Mesendoderm (in vitro differentiated cells): ENCODE measurements at regions not wholly inside any gene's neighbourhood (a gene's known extent, or its start where the extent isn't known, plus 50 kb on each side); places are given as distances from the start of the nearest gene placed in this dataset.
"Not testable (repeated sequence)": the region's sequence is repeated elsewhere in the genome, so short reads cannot be mapped to it uniquely, and the experiment has no call there.

Experiments
- DNase-seq: peaks from one replicate; pipeline ENCODE4 v3.0.0; 2013
- H2AK5ac ChIP-seq: 2 replicates; pipeline ENCODE4 v1.6.1; 2013; ENCODE audit warnings: low read length, inconsistent platforms
- H2BK120ac ChIP-seq: 2 replicates; pipeline ENCODE4 v1.6.1; 2013; ENCODE audit warnings: low read depth, mild to moderate bottlenecking, low read length, moderate library complexity, mixed read lengths
- H2BK15ac ChIP-seq: replicated peaks from 2 replicates; pipeline ENCODE4 v1.6.1; 2013; ENCODE audit warnings: low read depth, mild to moderate bottlenecking, moderate library complexity
- H2BK5ac ChIP-seq: 2 replicates; pipeline ENCODE4 v1.6.1; 2013; ENCODE audit warnings: low read length, inconsistent platforms
- H3K18ac ChIP-seq: 2 replicates; pipeline ENCODE4 v1.6.1; 2013; ENCODE audit warnings: mild to moderate bottlenecking, low read length, mixed read lengths
- H3K23ac ChIP-seq: one replicate; pipeline ENCODE4 v1.6.1; 2013; ENCODE audit warnings: low read length
- H3K27ac ChIP-seq: 2 replicates; pipeline ENCODE4 v1.5.1; 2013; ENCODE audit warnings: low read depth, mild to moderate bottlenecking, inconsistent platforms, low read length, moderate library complexity
- H3K27me3 ChIP-seq: 2 replicates; pipeline ENCODE4 v1.6.1; 2013; ENCODE audit warnings: low read length, control low read depth, mild to moderate bottlenecking, inconsistent platforms; ENCODE audit not compliant: insufficient read depth, poor library complexity
- H3K36me3 ChIP-seq: 2 replicates; pipeline ENCODE4 v1.6.1; 2013; ENCODE audit warnings: low read length, inconsistent platforms; ENCODE audit not compliant: control insufficient read depth, insufficient read depth
- H3K4ac ChIP-seq: one replicate; pipeline ENCODE4 v1.6.1; 2013; ENCODE audit warnings: low read depth, mild to moderate bottlenecking, low read length, moderate library complexity
- H3K4me1 ChIP-seq: 2 replicates; pipeline ENCODE4 v1.6.1; 2013; ENCODE audit warnings: low read depth, low read length, inconsistent platforms; ENCODE audit not compliant: control insufficient read depth
- H3K4me2 ChIP-seq: 2 replicates; pipeline ENCODE4 v1.6.1; 2013; ENCODE audit warnings: low read length
- H3K4me3 ChIP-seq: 2 replicates; pipeline ENCODE4 v1.5.1; 2013; ENCODE audit warnings: mild to moderate bottlenecking, low read length
- H3K56ac ChIP-seq: one replicate; pipeline ENCODE4 v1.6.1; 2013; ENCODE audit warnings: low read length
- H3K79me1 ChIP-seq: 2 replicates; pipeline ENCODE4 v1.6.1; 2013; ENCODE audit warnings: low read length, inconsistent platforms
- H3K79me2 ChIP-seq: 2 replicates; pipeline ENCODE4 v1.6.1; 2013; ENCODE audit warnings: mild to moderate bottlenecking, low read length; ENCODE audit not compliant: control insufficient read depth, insufficient read depth
- H3K9ac ChIP-seq: 2 replicates; pipeline ENCODE4 v1.6.1; 2013; ENCODE audit warnings: low read length, inconsistent platforms
- H4K5ac ChIP-seq: one replicate; pipeline ENCODE4 v1.6.1; 2013; ENCODE audit warnings: low read length
- H4K8ac ChIP-seq: one replicate; pipeline ENCODE4 v1.6.1; 2013; ENCODE audit warnings: low read depth, mild to moderate bottlenecking, control low read depth, low read length, moderate library complexity
- WGBS: extraction: QIAGEN DNeasy Blood & Tissue Kit; methylation state at CpG from one replicate; pipeline ENCODE4 v1.1.7; 2013; ENCODE audit warnings: low lambda C conversion rate, missing lambda C conversion rate; ENCODE audit not compliant: insufficient coverage; ENCODE audit errors: extremely low coverage; 5-methylcytosine and 5-hydroxymethylcytosine counted together

- Histone ChIP-seq H2BK5ac (no peak overlapping the region), H3K4me1 (no peaks in the 10 kb centered on the region), H2BK120ac (no peak overlapping the region), H3K79me2 (no peaks in the 10 kb centered on the region), H3K56ac (no peak overlapping the region), H4K5ac (no peak overlapping the region), H2AK5ac (no peak overlapping the region), H3K4me3 (no peak overlapping the region), H3K79me1 (no peaks in the 10 kb centered on the region), H4K8ac (no peak overlapping the region), H3K23ac (no peak overlapping the region), H3K36me3 (no peaks in the 10 kb centered on the region), H3K9ac (no peak overlapping the region), H3K4ac (no peak overlapping the region), H3K4me2 (no peak overlapping the region), H2BK15ac (no peak overlapping the region), H3K27ac (no peak overlapping the region), H3K18ac (no peak overlapping the region), H3K27me3 (no peaks in the 10 kb centered on the region)
- peak; percentile 64 for DNase-seq
- WGBS: no CpG with 5 or more reads among the region's 4 CpGs
Observed at GRCh38 chr3:181327349-181327748, 337.8 kb upstream of the DNAJC19 start.

- no peak overlapping the region for H4K5ac ChIP-seq
- no peak overlapping the region for H3K18ac ChIP-seq
- H3K36me3 ChIP-seq: no peaks in the 10 kb centered on the region
- H2BK15ac ChIP-seq: no peak overlapping the region
- H3K4me3 ChIP-seq: no peak overlapping the region
- DNase-seq: peak; percentile 47
- H2AK5ac ChIP-seq: no peak overlapping the region
- H3K4me2 ChIP-seq: no peak overlapping the region
- H3K79me2 ChIP-seq: no peaks in the 10 kb centered on the region
- WGBS: no CpG with 5 or more reads among the region's 3 CpGs
- H4K8ac ChIP-seq: no peak overlapping the region
- no peaks in the 10 kb centered on the region for H3K79me1 ChIP-seq
- H3K4me1 ChIP-seq: no peaks in the 10 kb centered on the region
- no peak overlapping the region for H3K9ac ChIP-seq
- H3K27ac ChIP-seq: no peak overlapping the region
- no peak overlapping the region for H3K4ac ChIP-seq
- H2BK120ac ChIP-seq: no peak overlapping the region
- H3K23ac ChIP-seq: no peak overlapping the region
- no peak overlapping the region for H3K56ac ChIP-seq
- H2BK5ac ChIP-seq: no peak overlapping the region
- H3K27me3 ChIP-seq: no peaks in the 10 kb centered on the region
Observed at GRCh38 chr3:181326637-181327223, 337.2 kb upstream of the DNAJC19 start.

GRCh38 chr3:181324516-181324915 lies 335.0 kb upstream of the DNAJC19 start:
- H2BK120ac ChIP-seq, H3K36me3 ChIP-seq, H3K27ac ChIP-seq, H3K56ac ChIP-seq, H4K5ac ChIP-seq, H3K4me1 ChIP-seq, H2BK5ac ChIP-seq, H4K8ac ChIP-seq, H3K4me2 ChIP-seq, H3K4ac ChIP-seq, H2AK5ac ChIP-seq, H3K4me3 ChIP-seq, H3K27me3 ChIP-seq, H3K23ac ChIP-seq, H3K9ac ChIP-seq, H3K79me2 ChIP-seq, H3K18ac ChIP-seq, H2BK15ac ChIP-seq, H3K79me1 ChIP-seq: not testable (repeated sequence)
- no CpG with 5 or more reads among the region's 5 CpGs for WGBS
- DNase-seq: peak; percentile 31

- Histone ChIP-seq H3K79me2 (no peaks in the 10 kb centered on the region), H3K18ac (no peak overlapping the region), H2BK15ac (no peak overlapping the region), H3K79me1 (no peaks in the 10 kb centered on the region), H3K36me3 (no peaks in the 10 kb centered on the region), H2AK5ac (no peak overlapping the region), H3K4me1 (no peaks in the 10 kb centered on the region), H4K5ac (no peak overlapping the region), H3K4ac (no peak overlapping the region), H3K27ac (no peak overlapping the region), H3K27me3 (no peaks in the 10 kb centered on the region), H3K4me3 (no peak overlapping the region), H3K4me2 (no peak overlapping the region), H2BK120ac (no peak overlapping the region), H3K56ac (no peak overlapping the region), H3K23ac (no peak overlapping the region), H3K9ac (no peak overlapping the region), H2BK5ac (no peak overlapping the region), H4K8ac (no peak overlapping the region)
- no peak for DNase-seq
Observed at GRCh38 chr3:181318321-181318720, 328.8 kb upstream of the DNAJC19 start.

DNA sequence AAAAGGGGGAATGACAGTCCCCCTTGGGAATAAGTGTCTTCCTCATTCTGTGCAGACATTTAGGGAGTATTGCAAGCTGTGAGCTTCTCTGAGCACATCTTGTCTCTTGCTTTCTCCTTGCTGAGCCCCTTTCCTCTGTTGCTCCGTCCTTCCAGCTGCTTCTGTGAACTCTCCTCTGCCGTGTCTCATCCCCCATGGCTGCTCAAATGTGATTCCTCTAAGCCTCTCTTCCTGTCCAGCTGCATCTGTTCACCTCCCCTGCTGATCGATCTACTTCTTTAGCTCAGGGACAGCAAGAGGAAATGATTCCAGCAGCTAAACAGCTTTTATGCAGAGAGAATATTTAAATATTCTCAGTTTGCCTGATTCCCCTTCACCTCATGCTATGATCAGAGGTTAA lies 328.0 kb upstream of the DNAJC19 start:
- H3K36me3 ChIP-seq: no peaks in the 10 kb centered on the region
- no peak overlapping the region for H3K4ac ChIP-seq
- H3K9ac ChIP-seq: no peak overlapping the region
- no peak overlapping the region for H2AK5ac ChIP-seq
- no peak overlapping the region for H3K56ac ChIP-seq
- H4K8ac ChIP-seq: no peak overlapping the region
- no peaks in the 10 kb centered on the region for H3K27me3 ChIP-seq
- H3K23ac ChIP-seq: no peak overlapping the region
- no peak overlapping the region for H2BK15ac ChIP-seq
- H4K5ac ChIP-seq: no peak overlapping the region
- no peak overlapping the region for H3K4me3 ChIP-seq
- no peak overlapping the region for H3K18ac ChIP-seq
- no peaks in the 10 kb centered on the region for H3K4me1 ChIP-seq
- no peak overlapping the region for H2BK120ac ChIP-seq
- no peak overlapping the region for H3K4me2 ChIP-seq
- no CpG with 5 or more reads among the region's 3 CpGs for WGBS
- no peaks in the 10 kb centered on the region for H3K79me2 ChIP-seq
- H3K27ac ChIP-seq: no peak overlapping the region
- no peak overlapping the region for H2BK5ac ChIP-seq
- no peaks in the 10 kb centered on the region for H3K79me1 ChIP-seq
- no peak for DNase-seq

DNA sequence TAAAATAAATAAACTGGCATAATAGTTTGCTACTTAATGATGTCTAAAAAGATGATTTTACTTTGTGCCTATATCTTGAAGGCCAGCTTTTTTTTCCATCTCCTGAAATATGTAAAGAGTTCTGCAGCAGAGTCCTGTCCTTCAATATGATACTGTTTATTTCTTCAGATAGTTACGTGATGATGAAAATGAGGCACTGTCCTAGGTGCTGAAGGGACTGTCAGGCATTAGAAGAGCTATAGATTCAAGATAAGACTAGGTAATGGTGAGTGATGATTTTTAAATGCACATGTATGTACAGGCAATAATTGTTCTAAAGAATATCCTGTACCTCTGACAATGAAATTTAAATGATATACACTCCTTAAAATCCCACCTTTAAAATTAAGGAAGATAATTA lies 326.9 kb upstream of the DNAJC19 start:
- H3K9ac ChIP-seq: no peak overlapping the region
- H2BK5ac ChIP-seq: no peak overlapping the region
- H2AK5ac ChIP-seq: no peak overlapping the region
- H3K36me3 ChIP-seq: no peaks in the 10 kb centered on the region
- no peaks in the 10 kb centered on the region for H3K27me3 ChIP-seq
- H3K27ac ChIP-seq: no peak overlapping the region
- H3K4me2 ChIP-seq: no peak overlapping the region
- H3K4me3 ChIP-seq: no peak overlapping the region
- H4K5ac ChIP-seq: no peak overlapping the region
- no CpG with 5 or more reads among the region's 1 CpG for WGBS
- no peaks in the 10 kb centered on the region for H3K79me1 ChIP-seq
- H3K18ac ChIP-seq: no peak overlapping the region
- no peaks in the 10 kb centered on the region for H3K4me1 ChIP-seq
- H2BK120ac ChIP-seq: no peak overlapping the region
- H2BK15ac ChIP-seq: no peak overlapping the region
- H3K56ac ChIP-seq: no peak overlapping the region
- no peak overlapping the region for H4K8ac ChIP-seq
- no peaks in the 10 kb centered on the region for H3K79me2 ChIP-seq
- H3K4ac ChIP-seq: no peak overlapping the region
- H3K23ac ChIP-seq: no peak overlapping the region
- peak; percentile 24 for DNase-seq
